WERI-Rb-1 (cell line): ENCODE measurements at regions not wholly inside any gene's neighbourhood (a gene's known extent, or its start where the extent isn't known, plus 50 kb on each side); places are given as distances from the start of the nearest gene placed in this dataset.

Experiments
- DNase-seq: peaks from one replicate; pipeline ENCODE4 v3.0.0-alpha.2; 2020
- H3K27ac ChIP-seq: fragments of 250-450 bp; sonication (Bioruptor Pico); 2 replicates; pipeline ENCODE4 v1.5.1; 2020; ENCODE audit warnings: mild to moderate bottlenecking, moderate library complexity
- H3K27me3 ChIP-seq: fragments of 250-450 bp; sonication (Bioruptor Pico); 2 replicates; pipeline ENCODE4 v1.5.1; 2021; ENCODE audit warnings: mild to moderate bottlenecking, low read depth, moderate library complexity; ENCODE audit not compliant: insufficient read depth, severe bottlenecking
- H3K36me3 ChIP-seq: fragments of 250-450 bp; sonication (Bioruptor Pico); 2 replicates; pipeline ENCODE4 v1.5.1; 2020; ENCODE audit warnings: mild to moderate bottlenecking, moderate library complexity
- H3K4me3 ChIP-seq: 2 replicates; pipeline ENCODE4 v1.5.1; 2011; ENCODE audit warnings: low read depth, mild to moderate bottlenecking, control low read depth, low read length
- H3K9me3 ChIP-seq: fragments of 250-450 bp; sonication (Bioruptor Pico); 2 replicates; pipeline ENCODE4 v1.5.1; 2021; ENCODE audit warnings: mild to moderate bottlenecking, moderate library complexity; ENCODE audit not compliant: severe bottlenecking
- TF ChIP-seq, protein P1 (sequence below): IDR thresholded peaks from 2 replicates; pipeline ENCODE4 v1.5.1; 2011; ENCODE audit warnings: low read depth, mild to moderate bottlenecking, control low read depth, inconsistent platforms, low read length

DNA sequence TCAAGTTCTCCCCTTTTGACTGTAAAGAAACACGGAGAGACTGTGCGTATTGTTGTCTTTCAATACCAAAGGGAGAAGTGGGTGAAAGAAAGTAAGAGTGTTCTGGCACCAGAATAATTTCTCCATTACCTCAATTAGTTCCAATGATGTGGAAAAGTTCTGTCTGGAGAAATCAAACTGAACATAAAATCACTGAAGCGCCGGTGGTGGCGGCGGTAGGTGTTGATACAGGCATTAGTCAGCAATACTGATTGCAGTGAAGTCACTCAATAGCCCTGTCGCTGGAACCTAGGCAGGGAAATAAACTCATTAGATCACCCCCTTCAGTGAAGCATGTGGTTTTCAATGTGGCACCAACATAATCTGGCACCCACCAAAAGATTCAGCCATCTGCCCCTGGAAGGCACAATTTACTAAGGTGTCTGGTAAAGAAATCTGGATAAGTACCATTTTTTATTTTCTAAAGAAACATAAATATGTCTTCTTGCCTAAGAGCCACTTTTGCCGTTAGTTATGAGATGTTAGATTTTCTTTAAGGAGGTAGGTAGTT is 274.2 kb upstream of the SOX9 start:
- TF ChIP-seq, protein P1, sequence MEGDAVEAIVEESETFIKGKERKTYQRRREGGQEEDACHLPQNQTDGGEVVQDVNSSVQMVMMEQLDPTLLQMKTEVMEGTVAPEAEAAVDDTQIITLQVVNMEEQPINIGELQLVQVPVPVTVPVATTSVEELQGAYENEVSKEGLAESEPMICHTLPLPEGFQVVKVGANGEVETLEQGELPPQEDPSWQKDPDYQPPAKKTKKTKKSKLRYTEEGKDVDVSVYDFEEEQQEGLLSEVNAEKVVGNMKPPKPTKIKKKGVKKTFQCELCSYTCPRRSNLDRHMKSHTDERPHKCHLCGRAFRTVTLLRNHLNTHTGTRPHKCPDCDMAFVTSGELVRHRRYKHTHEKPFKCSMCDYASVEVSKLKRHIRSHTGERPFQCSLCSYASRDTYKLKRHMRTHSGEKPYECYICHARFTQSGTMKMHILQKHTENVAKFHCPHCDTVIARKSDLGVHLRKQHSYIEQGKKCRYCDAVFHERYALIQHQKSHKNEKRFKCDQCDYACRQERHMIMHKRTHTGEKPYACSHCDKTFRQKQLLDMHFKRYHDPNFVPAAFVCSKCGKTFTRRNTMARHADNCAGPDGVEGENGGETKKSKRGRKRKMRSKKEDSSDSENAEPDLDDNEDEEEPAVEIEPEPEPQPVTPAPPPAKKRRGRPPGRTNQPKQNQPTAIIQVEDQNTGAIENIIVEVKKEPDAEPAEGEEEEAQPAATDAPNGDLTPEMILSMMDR = no peak
- Histone ChIP-seq H3K36me3 (no peaks in the 10 kb centered on the region), H3K9me3 (peaks cover 7% of the 10 kb centered on the region), H3K27ac (no peak overlapping the region), H3K27me3 (peaks cover 32% of the 10 kb centered on the region), H3K4me3 (no peak overlapping the region)
- no peak for DNase-seq

DNA sequence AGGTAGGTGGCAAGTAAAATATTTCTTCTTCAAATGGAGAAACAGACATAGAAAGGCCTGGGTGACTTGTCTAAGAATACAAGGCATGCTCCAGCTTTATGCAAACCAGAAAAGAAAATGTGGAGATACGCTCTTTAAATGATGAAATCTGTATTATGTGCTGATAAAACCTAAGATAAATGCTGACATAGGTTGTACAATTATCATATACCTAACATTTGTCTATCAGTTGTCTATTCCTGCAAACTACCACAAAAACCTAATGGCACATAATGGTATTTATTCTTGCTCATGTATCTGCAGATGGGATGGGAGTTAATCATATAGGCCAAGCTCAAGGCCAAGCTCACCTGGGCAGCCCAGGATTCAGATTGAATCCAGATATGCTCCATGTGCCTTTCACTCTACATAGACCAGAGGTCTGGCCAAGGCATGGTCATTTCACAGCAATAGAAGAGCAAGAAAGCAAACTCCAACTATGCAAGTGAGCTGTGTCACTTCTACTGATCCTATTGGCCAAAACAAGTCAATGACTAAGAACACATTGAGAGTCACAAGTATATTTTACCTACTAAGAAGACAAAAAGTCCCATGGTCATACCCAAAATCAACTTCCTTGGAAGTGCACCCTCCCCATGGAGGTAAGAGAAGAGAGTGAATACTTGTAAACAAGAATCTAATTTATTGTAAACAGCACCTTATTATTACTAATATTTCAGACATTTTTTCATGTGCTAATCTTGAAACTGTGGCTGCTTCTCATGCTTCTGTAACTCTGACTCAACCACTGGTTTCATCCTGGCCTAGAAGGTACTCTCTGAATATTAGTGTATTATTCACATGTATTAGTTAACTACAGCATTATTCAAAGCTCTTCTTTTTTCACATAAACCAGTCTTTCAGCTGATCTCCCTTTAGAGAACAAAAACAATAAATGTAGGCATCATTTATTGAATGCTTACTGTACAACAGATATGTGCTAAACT is 270.7 kb upstream of the SOX9 start:
- no peaks in the 10 kb centered on the region for H3K9me3 ChIP-seq
- no peak overlapping the region for H3K4me3 ChIP-seq
- no peak for DNase-seq
- no peak overlapping the region for H3K27ac ChIP-seq
- TF ChIP-seq, protein P1 = no peak
- no peaks in the 10 kb centered on the region for H3K36me3 ChIP-seq
- H3K27me3 ChIP-seq = peaks cover 43% of the 10 kb centered on the region

DNA sequence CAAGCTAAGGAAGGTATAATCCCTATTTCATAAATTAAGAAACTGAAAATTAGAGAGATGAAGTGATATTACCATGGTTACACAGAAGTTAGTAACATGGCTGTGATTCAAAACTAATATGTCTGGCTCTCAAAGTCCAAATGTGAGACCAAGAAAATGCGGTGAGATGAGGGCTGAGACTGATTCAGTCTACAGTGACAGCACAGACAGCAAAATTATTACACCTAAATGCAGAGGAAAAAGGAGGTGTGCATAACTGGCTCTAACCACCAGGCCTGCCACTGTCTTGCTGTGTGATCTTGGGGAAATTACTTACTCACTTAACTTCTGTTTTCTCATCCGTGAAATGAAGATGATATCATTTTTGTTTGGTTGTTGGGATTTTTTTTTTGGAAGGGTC is 270.0 kb upstream of the SOX9 start:
- Histone ChIP-seq H3K4me3 (no peak overlapping the region), H3K9me3 (no peaks in the 10 kb centered on the region), H3K27ac (no peak overlapping the region), H3K27me3 (peaks cover 47% of the 10 kb centered on the region), H3K36me3 (no peaks in the 10 kb centered on the region)
- TF ChIP-seq, protein P1 = no peak
- DNase-seq = no peak

- H3K27ac ChIP-seq = no peak overlapping the region
- no peak overlapping the region for H3K4me3 ChIP-seq
- H3K36me3 ChIP-seq = no peaks in the 10 kb centered on the region
- no peaks in the 10 kb centered on the region for H3K9me3 ChIP-seq
- no peak for DNase-seq
- H3K27me3 ChIP-seq = peaks cover 44% of the 10 kb centered on the region
- TF ChIP-seq, protein P1 = no peak
Measured at GRCh38 chr17:71855010-71855409, 265.8 kb upstream of the SOX9 start.

DNA sequence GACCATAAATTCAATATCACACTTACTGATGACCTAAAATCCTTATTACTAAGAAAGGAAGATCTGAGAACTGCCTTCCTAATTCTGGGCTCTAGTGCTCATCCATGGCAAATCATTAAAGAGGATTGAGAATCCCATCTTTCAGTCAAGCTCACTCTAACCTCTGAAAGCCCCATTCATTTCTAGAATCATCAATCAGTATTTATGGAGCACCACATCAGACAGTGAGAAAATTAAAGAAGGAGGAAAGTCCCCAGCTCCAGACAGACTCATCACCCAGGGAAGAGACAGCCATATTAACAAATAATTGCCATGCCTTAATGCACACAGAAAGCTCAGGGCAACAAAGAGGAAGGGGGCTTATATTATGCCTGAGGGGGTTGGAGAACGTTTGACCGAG is 256.1 kb upstream of the SOX9 start:
- Histone ChIP-seq H3K27ac (no peak overlapping the region), H3K36me3 (no peaks in the 10 kb centered on the region), H3K27me3 (peaks cover 35% of the 10 kb centered on the region), H3K9me3 (no peaks in the 10 kb centered on the region), H3K4me3 (no peak overlapping the region)
- no peak for DNase-seq
- TF ChIP-seq, protein P1 = no peak
